HUES6 (cell line): ENCODE measurements at regions not wholly inside any gene's neighbourhood (a gene's known extent, or its start where the extent isn't known, plus 50 kb on each side); places are given as distances from the start of the nearest gene placed in this dataset.
"Not testable (repeated sequence)": the region's sequence is repeated elsewhere in the genome, so short reads cannot be mapped to it uniquely, and the experiment has no call there.

ENCODE experiments used
- H3K27ac ChIP-seq: 2 replicates; pipeline ENCODE4 v1.7.0; 2013; ENCODE audit warnings: low read depth, mild to moderate bottlenecking, low read length, inconsistent platforms
- H3K27me3 ChIP-seq: 2 replicates; pipeline ENCODE4 v1.6.1; 2013; ENCODE audit warnings: low read length; ENCODE audit not compliant: control insufficient read depth, insufficient read depth
- H3K36me3 ChIP-seq: 2 replicates; pipeline ENCODE4 v1.6.1; 2013; ENCODE audit warnings: low read length; ENCODE audit not compliant: control insufficient read depth, insufficient read depth
- H3K4me1 ChIP-seq: 2 replicates; pipeline ENCODE4 v1.6.1; 2013; ENCODE audit warnings: low read length; ENCODE audit not compliant: control insufficient read depth, insufficient read depth
- H3K4me3 ChIP-seq: 2 replicates; pipeline ENCODE4 v1.5.1; 2013; ENCODE audit warnings: low read depth, low read length
- H3K9ac ChIP-seq: one replicate; pipeline ENCODE4 v1.6.1; 2013; ENCODE audit warnings: mild to moderate bottlenecking, low read length
- H3K9me3 ChIP-seq: 2 replicates; pipeline ENCODE4 v1.6.1; 2013; ENCODE audit warnings: low read depth, low read length; ENCODE audit not compliant: control insufficient read depth, insufficient read depth

- H3K36me3 ChIP-seq: no peaks in the 10 kb centered on the region
- no peaks in the 10 kb centered on the region for H3K27me3 ChIP-seq
- H3K27ac ChIP-seq: no peak overlapping the region
- H3K4me1 ChIP-seq: no peaks in the 10 kb centered on the region
- no peak overlapping the region for H3K4me3 ChIP-seq
- no peak overlapping the region for H3K9ac ChIP-seq
- H3K9me3 ChIP-seq: no peaks in the 10 kb centered on the region; the same call in 1 of the 2 replicates
Measured at GRCh38 chr19:28543244-28543776, 669.6 kb downstream of the UQCRFS1 start.

DNA sequence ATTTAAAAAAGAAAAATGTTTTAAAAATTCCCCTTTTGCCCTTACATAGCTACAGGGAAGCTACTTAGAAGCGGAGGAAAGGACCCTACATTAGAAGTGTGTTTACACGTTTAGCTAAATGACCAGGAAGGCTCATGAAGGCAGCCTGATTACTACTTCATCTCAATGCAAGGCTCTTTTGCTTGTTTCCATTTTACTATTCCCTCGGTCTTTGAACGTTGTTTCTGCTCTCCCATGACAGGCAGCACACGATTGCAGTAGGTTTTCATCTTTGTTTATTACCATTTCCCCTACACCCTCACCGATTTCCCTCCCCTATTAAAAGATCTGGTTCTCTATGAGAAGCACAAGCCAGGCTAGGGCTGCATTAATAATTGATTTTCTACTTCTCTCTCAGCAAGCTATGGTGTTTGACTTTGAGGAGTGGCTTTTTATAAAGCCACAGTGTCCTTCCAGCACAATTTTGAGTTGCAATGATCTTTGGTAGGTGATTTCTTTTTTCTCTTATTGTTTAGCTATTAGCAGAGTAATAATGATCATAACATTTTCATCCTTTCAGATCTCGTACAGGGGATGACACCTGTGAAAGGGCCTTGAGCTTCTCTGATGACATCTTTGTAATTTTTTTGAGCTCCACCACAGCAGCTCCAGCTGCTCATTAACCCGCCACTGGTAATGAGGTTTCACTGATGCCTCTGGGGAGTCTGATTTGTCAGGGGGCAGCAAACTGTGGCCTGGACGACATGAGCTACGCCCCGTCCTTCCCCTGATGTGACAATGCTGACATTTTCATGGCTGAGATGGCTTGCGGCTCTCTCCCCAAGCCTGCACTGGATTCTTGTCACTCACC, 670.3 kb downstream of the UQCRFS1 start:
- Histone ChIP-seq H3K27me3 (no peaks in the 10 kb centered on the region), H3K4me3 (no peak overlapping the region), H3K4me1 (no peaks in the 10 kb centered on the region), H3K9ac (no peak overlapping the region), H3K27ac (no peak overlapping the region), H3K36me3 (no peaks in the 10 kb centered on the region), H3K9me3 (peaks cover 6% of the 10 kb centered on the region; the same call in 1 of the 2 replicates)

- Histone ChIP-seq H3K27ac (no peak overlapping the region), H3K36me3 (no peaks in the 10 kb centered on the region), H3K4me1 (no peaks in the 10 kb centered on the region), H3K9me3 (peaks cover 11% of the 10 kb centered on the region; the same call in 1 of the 2 replicates), H3K27me3 (no peaks in the 10 kb centered on the region), H3K4me3 (no peak overlapping the region), H3K9ac (no peak overlapping the region)
Measured at GRCh38 chr19:28541602-28542393, 671.2 kb downstream of the UQCRFS1 start.

DNA sequence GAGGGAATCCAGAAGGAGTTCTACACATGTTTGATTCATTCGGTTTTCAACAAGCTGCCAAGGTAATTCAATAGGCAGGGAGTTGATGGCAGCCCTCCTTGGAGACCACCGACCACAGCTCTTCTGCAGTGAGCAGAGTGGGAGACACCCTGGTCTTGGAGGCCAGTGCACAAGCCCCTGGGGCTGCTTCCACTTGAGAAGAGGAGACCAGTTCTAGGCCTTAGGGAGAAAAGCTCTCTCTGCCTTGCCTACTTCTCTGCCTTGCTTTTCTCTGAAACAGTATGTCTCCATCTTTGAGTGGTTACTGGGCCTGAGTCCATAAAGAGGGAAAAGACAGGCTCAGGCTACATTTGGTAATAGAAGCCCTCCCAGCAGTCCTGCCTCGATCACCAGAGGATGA, 671.9 kb downstream of the UQCRFS1 start:
- H3K4me1 ChIP-seq: no peaks in the 10 kb centered on the region
- no peak overlapping the region for H3K9ac ChIP-seq
- H3K4me3 ChIP-seq: no peak overlapping the region
- no peak overlapping the region for H3K27ac ChIP-seq
- H3K36me3 ChIP-seq: no peaks in the 10 kb centered on the region
- H3K27me3 ChIP-seq: no peaks in the 10 kb centered on the region
- peaks cover 11% of the 10 kb centered on the region; the same call in 1 of the 2 replicates for H3K9me3 ChIP-seq

DNA sequence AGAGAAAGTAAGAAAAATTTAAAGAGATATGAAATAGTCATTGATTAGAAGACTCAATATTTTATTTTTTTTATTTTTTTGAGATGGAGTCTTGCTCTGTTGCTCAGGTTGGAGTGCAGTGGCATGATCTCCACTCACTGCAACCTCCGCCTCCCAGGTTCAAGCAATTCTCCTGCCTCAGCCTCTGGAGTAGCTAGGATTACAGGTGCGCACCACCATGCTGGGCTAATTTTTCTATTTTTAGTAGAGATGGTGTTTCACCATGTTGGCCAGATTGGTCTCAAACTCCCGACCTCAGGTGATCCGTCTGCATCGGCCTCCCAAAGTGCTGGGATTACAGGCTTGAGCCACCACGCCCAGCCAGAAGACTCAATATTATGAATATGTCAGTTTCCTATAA, 672.6 kb downstream of the UQCRFS1 start:
- not testable (repeated sequence) for H3K27ac ChIP-seq, H3K4me3 ChIP-seq, H3K36me3 ChIP-seq, H3K9ac ChIP-seq, H3K27me3 ChIP-seq, H3K4me1 ChIP-seq
- H3K9me3 ChIP-seq: peaks cover 11% of the 10 kb centered on the region; the same call in 1 of the 2 replicates

GRCh38 chr19:28539759-28540158, 673.2 kb downstream of the UQCRFS1 start:
- H3K9ac ChIP-seq: no peak overlapping the region
- no peaks in the 10 kb centered on the region for H3K4me1 ChIP-seq
- H3K4me3 ChIP-seq: no peak overlapping the region
- H3K36me3 ChIP-seq: no peaks in the 10 kb centered on the region
- no peak overlapping the region for H3K27ac ChIP-seq
- H3K9me3 ChIP-seq: peaks cover 11% of the 10 kb centered on the region; the same call in 1 of the 2 replicates
- H3K27me3 ChIP-seq: no peaks in the 10 kb centered on the region

GRCh38 chr19:28538579-28538978, 674.4 kb downstream of the UQCRFS1 start:
- peaks cover 11% of the 10 kb centered on the region; the same call in 1 of the 2 replicates for H3K9me3 ChIP-seq
- not testable (repeated sequence) for H3K27ac ChIP-seq, H3K27me3 ChIP-seq, H3K36me3 ChIP-seq, H3K4me3 ChIP-seq, H3K4me1 ChIP-seq, H3K9ac ChIP-seq

DNA sequence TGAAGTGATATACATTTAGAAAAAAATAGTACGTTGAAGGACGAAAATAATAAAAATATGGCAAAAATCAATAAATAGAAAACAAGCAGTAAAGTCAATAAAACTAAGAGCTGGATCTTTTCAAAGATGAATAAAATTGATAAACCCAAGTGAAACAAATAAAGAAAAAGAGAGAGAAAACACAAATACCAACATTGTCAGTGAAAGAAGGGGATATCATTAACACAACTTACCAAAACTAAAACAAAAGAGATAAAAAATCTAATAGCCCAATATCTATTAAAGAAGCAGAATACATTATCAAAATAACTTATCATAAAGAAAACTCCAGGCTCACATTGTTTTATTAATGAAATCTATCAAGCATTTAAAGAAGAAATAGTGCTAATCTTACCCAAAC, 675.1 kb downstream of the UQCRFS1 start:
- no peaks in the 10 kb centered on the region for H3K4me1 ChIP-seq
- H3K27me3 ChIP-seq: no peaks in the 10 kb centered on the region
- no peaks in the 10 kb centered on the region for H3K36me3 ChIP-seq
- no peak overlapping the region for H3K9ac ChIP-seq
- no peak overlapping the region for H3K4me3 ChIP-seq
- peaks cover 11% of the 10 kb centered on the region; the same call in 1 of the 2 replicates for H3K9me3 ChIP-seq
- H3K27ac ChIP-seq: no peak overlapping the region

DNA sequence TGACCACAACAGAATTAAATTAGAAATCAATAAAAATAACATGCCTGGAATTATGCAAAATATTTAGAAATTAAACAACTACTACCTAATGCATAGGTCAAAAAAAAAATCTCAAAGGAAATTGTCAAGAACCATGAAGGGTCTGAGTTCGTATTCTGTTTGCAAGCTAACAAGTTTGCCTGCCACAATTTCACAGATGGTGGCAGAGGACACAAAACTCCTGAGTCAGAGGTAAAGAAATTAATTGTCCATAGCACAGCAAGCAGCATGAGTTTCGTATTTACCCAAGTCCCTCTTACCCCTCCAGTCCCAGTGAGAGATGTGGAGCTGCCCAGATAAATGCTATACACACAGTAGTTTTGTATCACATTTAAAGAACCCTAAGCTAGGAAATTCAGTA, 675.9 kb downstream of the UQCRFS1 start:
- peaks cover 11% of the 10 kb centered on the region; the same call in 1 of the 2 replicates for H3K9me3 ChIP-seq
- no peaks in the 10 kb centered on the region for H3K4me1 ChIP-seq
- no peaks in the 10 kb centered on the region for H3K36me3 ChIP-seq
- no peaks in the 10 kb centered on the region for H3K27me3 ChIP-seq
- H3K4me3 ChIP-seq: no peak overlapping the region
- H3K27ac ChIP-seq: no peak overlapping the region
- no peak overlapping the region for H3K9ac ChIP-seq

DNA sequence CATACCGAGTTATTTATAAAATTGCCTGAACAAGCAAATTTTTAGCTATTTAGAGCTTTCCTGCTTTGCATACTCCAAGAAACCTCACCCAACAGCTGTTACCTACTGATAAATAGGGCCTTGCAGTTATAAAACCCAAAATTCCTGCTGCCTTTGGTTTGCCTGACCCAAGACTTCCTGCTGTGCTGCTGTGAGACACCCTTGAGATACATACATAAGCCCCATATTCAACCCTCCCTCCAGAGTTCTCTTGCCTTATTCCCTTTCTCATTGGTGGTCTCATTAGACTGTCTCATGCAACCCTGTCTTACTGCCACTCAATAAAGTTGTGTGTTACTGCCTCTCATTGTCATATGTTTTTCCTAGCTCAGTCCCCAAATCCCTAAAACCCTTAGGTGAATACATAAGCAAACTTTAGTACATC, 677.6 kb downstream of the UQCRFS1 start:
- Histone ChIP-seq H3K9me3 (peaks cover 11% of the 10 kb centered on the region; the same call in 1 of the 2 replicates), H3K9ac (no peak overlapping the region), H3K4me1 (no peaks in the 10 kb centered on the region), H3K27me3 (no peaks in the 10 kb centered on the region), H3K4me3 (no peak overlapping the region), H3K27ac (no peak overlapping the region), H3K36me3 (no peaks in the 10 kb centered on the region)
